Effector memory CD8-positive, alpha-beta T cell (primary cell): ENCODE measurements at regions not wholly inside any gene's neighbourhood (a gene's known extent, or its start where the extent isn't known, plus 50 kb on each side); places are given as distances from the start of the nearest gene placed in this dataset.
"Not testable (repeated sequence)": the region's sequence is repeated elsewhere in the genome, so short reads cannot be mapped to it uniquely, and the experiment has no call there.

Experiments
- ATAC-seq: fragments of 150-1000 bp; cut with Tn5 transposase; replicated peaks from 2 replicates; pipeline ENCODE4 v1.10.0; 2021; ENCODE audit warnings: mild to moderate bottlenecking, moderate library complexity
- DNase-seq, 3 experiments: peaks; one replicate each; pipeline ENCODE4 v3.0.0; 2021
- H3K27ac Mint-ChIP-seq, 2 donors: one replicate each; pipeline ENCODE4 v1.8.0; 2022; ENCODE audit warnings: mild to moderate bottlenecking in 2 of 2, mixed read lengths in 2 of 2, moderate library complexity in 2 of 2
- H3K27me3 Mint-ChIP-seq, 2 donors: one replicate each; pipeline ENCODE4 v1.8.0; 2022; ENCODE audit warnings: mixed read lengths in 2 of 2
- H3K36me3 Mint-ChIP-seq: one replicate; pipeline ENCODE4 v1.8.0; 2022; ENCODE audit warnings: mild to moderate bottlenecking, moderate library complexity, mixed read lengths; ENCODE audit not compliant: insufficient read depth
- H3K4me1 Mint-ChIP-seq, 2 donors: one replicate each; pipeline ENCODE4 v1.8.0; 2022; ENCODE audit warnings: low read depth in 2 of 2, mixed read lengths in 2 of 2
- H3K4me3 Mint-ChIP-seq, 2 donors: one replicate each; pipeline ENCODE4 v1.8.0; 2022; ENCODE audit warnings: mild to moderate bottlenecking in 2 of 2, mixed read lengths in 2 of 2, moderate library complexity in 2 of 2
- H3K9me3 Mint-ChIP-seq, 2 donors: one replicate each; pipeline ENCODE4 v1.8.0; 2022; ENCODE audit warnings: mixed read lengths in 2 of 2

DNA sequence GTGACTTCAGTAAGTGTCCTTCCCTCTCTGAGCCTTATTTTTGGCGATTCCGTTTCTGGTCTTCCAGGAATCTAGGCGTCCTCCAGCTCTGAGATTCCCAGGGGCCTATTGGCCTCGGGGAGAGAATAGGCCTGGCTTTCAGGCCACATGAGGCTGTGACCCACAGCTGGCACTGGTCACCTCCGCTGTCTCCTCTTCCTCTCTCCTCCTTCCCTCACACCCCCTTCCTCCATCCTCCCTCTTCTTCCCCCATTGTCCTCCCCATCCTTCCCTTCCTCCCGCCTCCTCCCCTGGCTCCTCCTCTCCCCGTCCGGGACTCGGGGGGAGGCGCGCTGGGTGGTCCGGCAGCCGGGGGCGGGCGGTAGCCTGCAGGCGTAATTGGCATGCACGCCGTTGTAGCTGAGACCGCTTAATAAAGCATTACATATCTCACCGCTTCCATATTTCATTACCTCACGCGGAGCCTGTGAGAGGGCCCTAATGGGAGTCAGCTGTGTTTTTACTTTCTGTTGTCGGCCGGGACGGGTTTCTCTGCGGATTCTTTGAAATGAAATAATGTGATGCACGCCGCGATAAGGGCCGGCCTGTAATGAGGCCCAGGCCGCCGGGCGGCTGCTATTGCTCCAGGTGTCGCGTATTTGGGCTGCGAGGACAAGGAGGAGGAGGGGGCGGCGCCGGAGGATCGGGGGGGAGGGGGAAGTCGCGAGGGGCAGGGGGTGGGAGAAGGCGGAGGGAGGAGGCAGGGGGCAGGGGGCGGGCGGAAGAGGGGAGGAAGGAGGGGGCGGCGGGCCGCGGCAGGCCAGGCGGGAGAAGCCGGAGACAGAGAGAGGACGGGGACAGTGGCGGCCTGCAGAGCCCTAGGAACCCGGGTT is 95.3 kb downstream of the FOXD2 start:
- H3K27ac Mint-ChIP-seq: peak overlapping the region in 1 of 2 donors; percentile 0
- DNase-seq: no peak

DNA sequence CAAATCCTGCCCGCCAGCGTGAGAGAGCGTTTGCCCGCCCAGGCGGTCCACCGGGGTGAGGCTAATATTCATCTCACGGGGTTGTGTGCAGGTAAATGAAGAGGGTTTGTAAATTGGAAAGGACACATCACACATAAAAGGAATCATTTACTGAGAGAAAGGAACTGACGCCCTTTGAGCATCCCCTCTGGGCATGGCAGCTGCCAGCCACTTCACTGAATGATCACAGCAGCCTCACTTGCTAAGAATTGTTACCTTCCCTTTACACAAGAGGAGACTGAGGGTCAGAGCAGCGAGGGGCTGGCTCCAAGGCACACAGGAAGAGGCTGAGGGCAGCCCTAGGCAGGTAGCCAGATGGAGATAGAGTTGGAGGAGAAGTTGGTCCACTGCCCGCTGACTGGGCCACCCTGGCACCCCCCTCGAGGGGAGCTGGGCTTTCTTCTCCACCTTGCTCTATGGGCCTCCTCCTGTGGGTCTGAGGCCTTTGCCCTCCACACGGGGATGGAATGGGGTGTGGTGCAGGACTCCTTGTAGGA is 96.0 kb downstream of the FOXD2 start:
- Mint-ChIP-seq H3K27me3 (peaks cover 58 to 75% of the 10 kb centered on the region in 2 donors), H3K9me3 (no peaks in the 10 kb centered on the region), H3K36me3 (peaks cover 3% of the 10 kb centered on the region), H3K27ac (peak overlapping the region in 1 of 2 donors; percentile 0), H3K4me3 (peak overlapping the region; percentile 58 to 82), H3K4me1 (peaks cover 5 to 16% of the 10 kb centered on the region in 2 donors)
- DNase-seq: no peak
- no peak for ATAC-seq

More for the DNA sequence above, 95.3 kb downstream of the FOXD2 start:
- Mint-ChIP-seq H3K9me3 (no peaks in the 10 kb centered on the region), H3K4me3 (peak overlapping the region; percentile 58 to 82), H3K4me1 (peaks cover 5 to 16% of the 10 kb centered on the region in 2 donors), H3K27me3 (peaks cover 64 to 68% of the 10 kb centered on the region in 2 donors), H3K36me3 (peaks cover 3% of the 10 kb centered on the region)
- ATAC-seq: no peak

- no peak for ATAC-seq
- peaks cover 5 to 16% of the 10 kb centered on the region in 2 donors for H3K4me1 Mint-ChIP-seq
- no peaks in the 10 kb centered on the region for H3K9me3 Mint-ChIP-seq
Observed at GRCh38 chr1:47534436-47534835, 96.6 kb downstream of the FOXD2 start.

DNA sequence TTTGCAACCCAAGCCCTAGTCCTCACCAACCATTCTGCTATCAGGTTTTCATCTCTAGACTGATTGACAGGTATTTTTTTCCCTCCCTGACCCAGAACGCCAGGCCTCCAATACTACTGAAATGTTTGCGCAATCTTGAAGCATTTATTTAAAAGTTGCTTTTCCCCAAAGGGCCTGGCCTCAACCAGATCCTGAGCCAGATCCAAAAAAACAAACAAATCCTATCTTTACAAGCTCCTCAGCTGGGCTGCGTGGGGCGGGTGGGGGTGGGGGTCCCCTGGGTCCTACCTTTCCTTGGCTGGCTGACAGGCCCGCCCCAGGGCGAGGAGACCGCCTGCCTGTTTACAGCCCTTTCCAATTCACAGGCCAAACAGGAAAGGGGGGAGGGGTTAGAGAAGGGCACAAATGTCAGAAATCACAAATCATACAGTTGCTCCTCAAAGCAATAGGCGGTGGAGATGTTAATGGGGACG is 98.8 kb downstream of the FOXD2 start:
- no peaks in the 10 kb centered on the region for H3K36me3 Mint-ChIP-seq
- ATAC-seq (no peak), DNase-seq (no peak)
- H3K4me3 Mint-ChIP-seq: no peak overlapping the region
- H3K27me3 Mint-ChIP-seq: peaks cover 49 to 80% of the 10 kb centered on the region in 2 donors
- H3K9me3 Mint-ChIP-seq: peaks cover 0 to 1% of the 10 kb centered on the region in 2 donors
- no peak overlapping the region for H3K27ac Mint-ChIP-seq
- H3K4me1 Mint-ChIP-seq: peaks cover 5 to 16% of the 10 kb centered on the region in 2 donors

More at GRCh38 chr1:47534436-47534835, 96.6 kb downstream of the FOXD2 start:
- DNase-seq: no peak
- no peak overlapping the region for H3K27ac Mint-ChIP-seq
- H3K27me3 Mint-ChIP-seq: peaks cover 58 to 76% of the 10 kb centered on the region in 2 donors
- peaks cover 3% of the 10 kb centered on the region for H3K36me3 Mint-ChIP-seq
- peak overlapping the region; percentile 58 to 61 for H3K4me3 Mint-ChIP-seq

GRCh38 chr1:47537268-47537667 is 99.4 kb downstream of the FOXD2 start:
- peaks cover 0 to 5% of the 10 kb centered on the region in 2 donors for H3K9me3 Mint-ChIP-seq
- no peak for DNase-seq
- no peak overlapping the region for H3K4me3 Mint-ChIP-seq
- H3K27me3 Mint-ChIP-seq: peaks cover 48 to 82% of the 10 kb centered on the region in 2 donors
- peaks cover 5 to 16% of the 10 kb centered on the region in 2 donors for H3K4me1 Mint-ChIP-seq
- no peak for ATAC-seq
- H3K36me3 Mint-ChIP-seq: no peaks in the 10 kb centered on the region
- no peak overlapping the region for H3K27ac Mint-ChIP-seq

DNA sequence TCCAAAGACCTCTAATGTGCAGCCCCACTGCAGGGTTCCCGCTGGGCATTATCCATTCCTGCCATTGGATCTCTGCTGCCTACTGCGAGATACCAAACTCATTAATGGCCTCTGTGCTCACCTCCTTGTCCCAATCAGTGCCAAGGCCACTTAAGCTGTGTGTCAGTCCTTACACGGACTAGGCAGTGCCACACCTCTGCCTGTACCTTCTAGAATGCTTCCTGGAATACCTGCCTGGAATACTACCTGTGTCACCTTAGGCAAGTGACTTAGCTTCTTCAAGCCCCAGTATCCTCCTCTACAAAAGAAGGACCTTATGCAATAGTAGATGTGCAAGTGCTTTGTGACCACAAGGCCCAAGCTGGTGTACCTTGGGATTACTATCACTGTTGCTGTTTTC is 100.1 kb downstream of the FOXD2 start:
- H3K27ac Mint-ChIP-seq: no peak overlapping the region
- peaks cover 5 to 16% of the 10 kb centered on the region in 2 donors for H3K4me1 Mint-ChIP-seq
- ATAC-seq (no peak), DNase-seq (no peak)
- H3K4me3 Mint-ChIP-seq: no peak overlapping the region
- H3K9me3 Mint-ChIP-seq: peaks cover 0 to 5% of the 10 kb centered on the region in 2 donors
- H3K27me3 Mint-ChIP-seq: peaks cover 46 to 82% of the 10 kb centered on the region in 2 donors
- no peaks in the 10 kb centered on the region for H3K36me3 Mint-ChIP-seq

DNA sequence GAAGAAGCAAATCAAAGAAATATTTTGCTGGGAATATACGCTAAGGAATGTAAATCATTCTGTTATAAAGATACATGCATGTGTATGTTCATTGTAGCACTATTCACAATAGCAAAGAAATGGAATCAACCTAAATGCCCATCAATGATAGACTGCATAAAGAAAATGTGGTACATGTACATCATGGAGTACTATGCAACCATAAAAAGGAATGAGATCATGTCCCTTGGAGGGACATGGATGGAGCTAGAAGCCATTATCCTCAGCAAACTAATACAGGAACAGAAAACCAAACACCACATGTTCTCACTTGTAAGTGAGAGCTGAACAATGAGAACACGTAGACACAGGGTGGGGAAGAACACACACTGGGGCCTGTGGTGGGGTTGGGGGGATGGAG is 100.7 kb downstream of the FOXD2 start:
- ATAC-seq, H3K9me3 Mint-ChIP-seq, H3K36me3 Mint-ChIP-seq, DNase-seq, H3K4me3 Mint-ChIP-seq, H3K27ac Mint-ChIP-seq: not testable (repeated sequence)
- Mint-ChIP-seq H3K27me3 (peaks cover 43 to 80% of the 10 kb centered on the region in 2 donors), H3K4me1 (peaks cover 4 to 14% of the 10 kb centered on the region in 2 donors)

- DNase-seq, ATAC-seq, H3K4me3 Mint-ChIP-seq, H3K27ac Mint-ChIP-seq, H3K36me3 Mint-ChIP-seq, H3K9me3 Mint-ChIP-seq, H3K4me1 Mint-ChIP-seq: not testable (repeated sequence)
- H3K27me3 Mint-ChIP-seq: peaks cover 38 to 61% of the 10 kb centered on the region in 2 donors
Observed at GRCh38 chr1:47541705-47542104, 103.9 kb downstream of the FOXD2 start.

- H3K4me1 Mint-ChIP-seq, H3K36me3 Mint-ChIP-seq, H3K9me3 Mint-ChIP-seq, H3K27ac Mint-ChIP-seq, ATAC-seq, DNase-seq, H3K4me3 Mint-ChIP-seq: not testable (repeated sequence)
- peaks cover 38 to 50% of the 10 kb centered on the region in 2 donors for H3K27me3 Mint-ChIP-seq
Observed at GRCh38 chr1:47543089-47543488, 105.2 kb downstream of the FOXD2 start.

GRCh38 chr1:47545912-47546483 is 108.2 kb downstream of the FOXD2 start:
- no peak for DNase-seq

GRCh38 chr1:47547753-47548573 is 110.1 kb downstream of the FOXD2 start:
- peaks cover 40 to 48% of the 10 kb centered on the region in 2 donors for H3K27me3 Mint-ChIP-seq
- ATAC-seq (no peak), DNase-seq (no peak)
- H3K4me1 Mint-ChIP-seq: no peaks in the 10 kb centered on the region
- H3K4me3 Mint-ChIP-seq: no peak overlapping the region
- H3K27ac Mint-ChIP-seq: no peak overlapping the region
- H3K36me3 Mint-ChIP-seq: no peaks in the 10 kb centered on the region
- no peaks in the 10 kb centered on the region for H3K9me3 Mint-ChIP-seq

More at GRCh38 chr1:47545912-47546483, 108.2 kb downstream of the FOXD2 start:
- Mint-ChIP-seq H3K36me3 (no peaks in the 10 kb centered on the region), H3K9me3 (peaks cover 0 to 5% of the 10 kb centered on the region in 2 donors), H3K4me1 (no peaks in the 10 kb centered on the region), H3K27me3 (peaks cover 35 to 48% of the 10 kb centered on the region in 2 donors), H3K27ac (no peak overlapping the region), H3K4me3 (no peak overlapping the region)
- ATAC-seq: no peak

- H3K36me3 Mint-ChIP-seq: no peaks in the 10 kb centered on the region
- ATAC-seq (no peak), DNase-seq (no peak)
- H3K4me1 Mint-ChIP-seq: no peaks in the 10 kb centered on the region
- no peaks in the 10 kb centered on the region for H3K9me3 Mint-ChIP-seq
- peaks cover 42 to 52% of the 10 kb centered on the region in 2 donors for H3K27me3 Mint-ChIP-seq
- H3K4me3 Mint-ChIP-seq: no peak overlapping the region
- H3K27ac Mint-ChIP-seq: no peak overlapping the region
Observed at GRCh38 chr1:47548637-47549036, 110.8 kb downstream of the FOXD2 start.

- Mint-ChIP-seq H3K4me1 (no peaks in the 10 kb centered on the region), H3K9me3 (no peaks in the 10 kb centered on the region), H3K36me3 (no peaks in the 10 kb centered on the region), H3K4me3 (no peak overlapping the region), H3K27ac (no peak overlapping the region), H3K27me3 (peaks cover 40 to 58% of the 10 kb centered on the region in 2 donors)
- DNase-seq (no peak), ATAC-seq (no peak)
Observed at GRCh38 chr1:47549532-47549931, 111.7 kb downstream of the FOXD2 start.
